ENCODE measurements at regions not wholly inside any gene's neighbourhood (a gene's known extent, or its start where the extent isn't known, plus 50 kb on each side); places are given as distances from the start of the nearest gene placed in this dataset.

DNA sequence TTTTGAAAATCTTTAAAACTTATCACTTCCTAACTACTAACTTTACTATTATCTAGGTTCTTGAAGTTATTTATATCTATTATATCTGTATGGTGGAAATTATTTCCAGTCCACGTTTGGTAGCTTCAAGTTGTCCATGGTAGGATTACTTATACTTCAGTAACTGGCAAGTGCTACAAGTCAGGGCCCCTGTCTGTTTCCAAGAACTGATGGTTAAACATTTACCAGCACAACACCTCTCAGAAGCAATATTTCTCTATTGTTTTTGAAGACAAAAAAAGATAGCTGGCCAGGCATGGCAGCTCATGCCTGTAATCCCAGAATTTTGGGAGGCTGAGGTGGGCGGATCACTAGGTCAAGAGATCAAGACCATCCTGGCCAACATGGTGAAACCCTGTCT is 240.4 kb upstream of the RHOBTB1 start:
- Histone ChIP-seq H3K27me3 (replicated peaks) (no peaks in the 10 kb centered on the region), H3K27ac (no peak overlapping the region), H3K4me3 (ENCODE audit: low read depth, low read length) (no peak overlapping the region), H3K36me3 (replicated peaks) (no peaks in the 10 kb centered on the region)
- in situ Hi-C loops (cut with HindIII; ENCODE audit: low pct_ligation_motif_present, low sequenced_read_pairs), result no loop called here
- DNase-seq, result no peak
- TF ChIP-seq, protein P1, sequence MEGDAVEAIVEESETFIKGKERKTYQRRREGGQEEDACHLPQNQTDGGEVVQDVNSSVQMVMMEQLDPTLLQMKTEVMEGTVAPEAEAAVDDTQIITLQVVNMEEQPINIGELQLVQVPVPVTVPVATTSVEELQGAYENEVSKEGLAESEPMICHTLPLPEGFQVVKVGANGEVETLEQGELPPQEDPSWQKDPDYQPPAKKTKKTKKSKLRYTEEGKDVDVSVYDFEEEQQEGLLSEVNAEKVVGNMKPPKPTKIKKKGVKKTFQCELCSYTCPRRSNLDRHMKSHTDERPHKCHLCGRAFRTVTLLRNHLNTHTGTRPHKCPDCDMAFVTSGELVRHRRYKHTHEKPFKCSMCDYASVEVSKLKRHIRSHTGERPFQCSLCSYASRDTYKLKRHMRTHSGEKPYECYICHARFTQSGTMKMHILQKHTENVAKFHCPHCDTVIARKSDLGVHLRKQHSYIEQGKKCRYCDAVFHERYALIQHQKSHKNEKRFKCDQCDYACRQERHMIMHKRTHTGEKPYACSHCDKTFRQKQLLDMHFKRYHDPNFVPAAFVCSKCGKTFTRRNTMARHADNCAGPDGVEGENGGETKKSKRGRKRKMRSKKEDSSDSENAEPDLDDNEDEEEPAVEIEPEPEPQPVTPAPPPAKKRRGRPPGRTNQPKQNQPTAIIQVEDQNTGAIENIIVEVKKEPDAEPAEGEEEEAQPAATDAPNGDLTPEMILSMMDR (IDR thresholded peaks at IDR 0.05; ENCODE audit: low read depth, low read length, missing control alignments), result no peak

DNA sequence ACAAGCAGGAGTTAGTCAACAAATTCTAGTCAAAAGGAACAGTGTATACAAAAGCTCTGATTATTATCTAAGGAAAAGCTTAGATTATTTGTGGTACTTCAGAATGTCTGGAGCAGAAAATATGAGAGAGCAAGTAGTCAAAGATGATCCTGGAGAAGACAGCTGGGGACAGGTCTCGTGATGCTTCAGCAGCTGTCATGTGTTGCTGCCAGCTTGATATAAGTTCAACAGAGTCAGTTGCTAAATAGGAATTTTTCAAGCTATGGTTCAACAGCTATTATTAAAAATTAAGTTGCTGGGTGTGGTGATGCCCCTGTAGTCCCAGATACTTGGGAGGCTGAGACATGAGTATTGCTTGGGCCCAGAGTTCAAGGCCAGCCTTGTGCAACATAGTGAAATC is 240.0 kb upstream of the RHOBTB1 start:
- H3K4me3 ChIP-seq (ENCODE audit: low read depth, low read length), result no peak overlapping the region
- DNase-seq, result no peak
- TF ChIP-seq, protein P1 (IDR thresholded peaks at IDR 0.05; ENCODE audit: low read depth, low read length, missing control alignments), result no peak
- no peaks in the 10 kb centered on the region for H3K27me3 ChIP-seq (replicated peaks)
- in situ Hi-C loops (cut with HindIII; ENCODE audit: low pct_ligation_motif_present, low sequenced_read_pairs), result no loop called here
- no peaks in the 10 kb centered on the region for H3K36me3 ChIP-seq (replicated peaks)
- H3K27ac ChIP-seq, result no peak overlapping the region

DNA sequence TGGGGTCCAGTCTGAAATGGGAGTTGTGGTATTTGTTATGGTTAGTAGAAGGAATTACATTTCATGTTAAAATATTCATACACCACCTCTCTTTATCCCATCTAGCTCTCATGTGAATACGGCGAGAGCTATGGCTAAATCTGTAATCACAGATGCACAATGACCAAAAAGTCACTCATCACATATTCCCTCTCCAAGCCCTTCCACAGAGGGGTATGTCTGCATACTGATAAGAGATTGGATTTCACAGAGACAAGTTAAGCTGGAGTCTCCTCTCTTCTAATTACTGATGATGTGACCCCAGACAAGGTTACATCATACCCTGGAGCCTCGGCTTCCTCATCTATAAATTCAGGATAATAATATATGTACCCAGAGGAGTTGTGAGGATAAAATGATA is 237.8 kb upstream of the RHOBTB1 start:
- TF ChIP-seq, protein P1 (IDR thresholded peaks at IDR 0.05; ENCODE audit: low read depth, low read length, missing control alignments), result no peak
- in situ Hi-C loops (cut with HindIII; ENCODE audit: low pct_ligation_motif_present, low sequenced_read_pairs), result no loop called here
- no peaks in the 10 kb centered on the region for H3K27me3 ChIP-seq (replicated peaks)
- DNase-seq, result no peak
- H3K4me3 ChIP-seq (ENCODE audit: low read depth, low read length), result no peak overlapping the region
- H3K36me3 ChIP-seq (replicated peaks), result no peaks in the 10 kb centered on the region
- no peak overlapping the region for H3K27ac ChIP-seq

DNA sequence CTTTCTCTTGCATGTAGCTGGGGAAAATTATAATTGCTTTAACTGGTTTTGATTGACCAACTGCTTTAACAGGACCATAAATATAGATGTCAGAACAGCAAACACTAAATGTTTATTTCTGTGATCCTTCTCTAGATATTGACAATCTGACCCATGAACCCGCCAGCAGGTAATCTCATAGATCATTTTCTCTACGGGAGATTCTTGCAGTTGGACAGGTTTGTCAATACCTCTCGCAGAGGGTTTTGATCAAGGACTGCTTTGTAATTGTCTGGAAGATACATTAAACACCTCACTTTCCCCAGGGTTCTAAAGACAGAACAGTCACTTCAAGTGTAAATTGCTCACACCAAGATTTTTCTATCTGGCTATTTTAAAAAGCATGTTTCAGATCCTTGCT is 235.8 kb upstream of the RHOBTB1 start:
- no peak for DNase-seq
- in situ Hi-C loops (cut with HindIII; ENCODE audit: low pct_ligation_motif_present, low sequenced_read_pairs), result no loop called here
- Histone ChIP-seq H3K27ac (no peak overlapping the region), H3K4me3 (ENCODE audit: low read depth, low read length) (no peak overlapping the region), H3K27me3 (replicated peaks) (no peaks in the 10 kb centered on the region), H3K36me3 (replicated peaks) (no peaks in the 10 kb centered on the region)
- TF ChIP-seq, protein P1 (IDR thresholded peaks at IDR 0.05; ENCODE audit: low read depth, low read length, missing control alignments), result no peak

DNA sequence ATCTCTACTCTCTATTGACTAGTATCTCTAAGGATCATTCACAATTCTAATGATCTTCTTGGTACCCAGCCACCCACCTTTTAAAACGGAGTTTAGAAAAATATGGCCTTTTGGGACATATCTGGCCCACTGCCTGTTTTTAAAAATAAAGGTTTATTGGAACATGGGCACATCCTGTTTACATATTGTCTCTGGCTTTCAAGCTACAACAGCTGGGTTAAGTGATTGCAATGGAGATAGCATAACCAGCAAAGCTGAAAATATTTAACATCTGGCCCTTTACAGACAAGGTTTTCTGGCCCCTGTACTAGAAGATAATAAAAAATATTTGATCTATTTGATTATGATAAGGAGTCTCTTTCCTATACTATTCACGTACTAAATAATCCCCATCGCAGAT is 232.4 kb upstream of the RHOBTB1 start:
- Histone ChIP-seq H3K4me3 (ENCODE audit: low read depth, low read length) (no peak overlapping the region), H3K27me3 (replicated peaks) (no peaks in the 10 kb centered on the region), H3K27ac (no peak overlapping the region), H3K36me3 (replicated peaks) (no peaks in the 10 kb centered on the region)
- DNase-seq, result no peak
- TF ChIP-seq, protein P1 (IDR thresholded peaks at IDR 0.05; ENCODE audit: low read depth, low read length, missing control alignments), result no peak
- in situ Hi-C loops (cut with HindIII; ENCODE audit: low pct_ligation_motif_present, low sequenced_read_pairs), result no loop called here

DNA sequence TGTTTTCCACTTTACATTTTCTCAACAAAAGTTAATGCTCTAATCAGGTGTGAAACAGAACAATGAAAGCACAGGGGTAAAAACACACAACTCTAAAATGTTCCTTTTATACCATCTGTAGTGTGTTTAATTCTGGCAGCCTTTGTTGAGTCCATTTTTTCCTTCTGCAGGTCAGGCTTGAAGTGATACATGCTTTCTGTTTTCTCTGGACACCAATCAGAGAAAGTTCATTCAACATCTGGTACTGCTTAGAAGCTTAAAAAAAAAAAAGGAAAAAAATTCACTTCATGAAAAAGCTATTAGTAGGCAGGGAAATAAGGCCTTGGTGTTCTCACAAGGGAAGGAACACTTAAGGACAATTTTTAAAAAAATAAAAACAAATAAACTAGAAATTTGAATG is 231.3 kb upstream of the RHOBTB1 start:
- Histone ChIP-seq H3K27ac (no peak overlapping the region), H3K36me3 (replicated peaks) (no peaks in the 10 kb centered on the region), H3K4me3 (ENCODE audit: low read depth, low read length) (no peak overlapping the region), H3K27me3 (replicated peaks) (no peaks in the 10 kb centered on the region)
- in situ Hi-C loops (cut with HindIII; ENCODE audit: low pct_ligation_motif_present, low sequenced_read_pairs), result no loop called here
- TF ChIP-seq, protein P1 (IDR thresholded peaks at IDR 0.05; ENCODE audit: low read depth, low read length, missing control alignments), result no peak
- no peak for DNase-seq
